GM19193 (cell line): ENCODE measurements at regions not wholly inside any gene's neighbourhood (a gene's known extent, or its start where the extent isn't known, plus 50 kb on each side); places are given as distances from the start of the nearest gene placed in this dataset.

Experiments used
- POLR2A ChIP-seq: IDR thresholded peaks from 4 replicates; pipeline ENCODE4 v1.6.1; 2011; ENCODE audit not compliant: insufficient read depth, insufficient read length; ENCODE audit errors: extremely low read depth

GRCh38 chr6:164008902-164009301 lies 594.4 kb downstream of the QKI start:
- TF ChIP-seq POLR2A = no peak

- TF ChIP-seq POLR2A = no peak
These were observed 593.4 kb downstream of the QKI start for GRCh38 chr6:164007881-164008280.

GRCh38 chr6:164006459-164006858 lies 591.9 kb downstream of the QKI start:
- TF ChIP-seq POLR2A = no peak

- TF ChIP-seq POLR2A = no peak
These were observed 590.6 kb downstream of the QKI start for GRCh38 chr6:164005004-164005711.

- no peak for TF ChIP-seq POLR2A
These were observed 585.8 kb downstream of the QKI start for GRCh38 chr6:164000276-164000675.

- TF ChIP-seq POLR2A = no peak
These were observed 585.1 kb downstream of the QKI start for GRCh38 chr6:163999475-164000125.

- TF ChIP-seq POLR2A = no peak
These were observed 584.0 kb downstream of the QKI start for GRCh38 chr6:163998496-163998895.

GRCh38 chr6:163996491-163996890 lies 582.0 kb downstream of the QKI start:
- TF ChIP-seq POLR2A = no peak

- TF ChIP-seq POLR2A = no peak
These were observed 580.0 kb downstream of the QKI start for GRCh38 chr6:163994566-163994965.

GRCh38 chr6:163992701-163993100 lies 578.2 kb downstream of the QKI start:
- TF ChIP-seq POLR2A = no peak

- no peak for TF ChIP-seq POLR2A
These were observed 577.5 kb downstream of the QKI start for GRCh38 chr6:163992056-163992455.

- no peak for TF ChIP-seq POLR2A
These were observed 576.8 kb downstream of the QKI start for GRCh38 chr6:163991321-163991720.

- TF ChIP-seq POLR2A = no peak
These were observed 571.8 kb downstream of the QKI start for GRCh38 chr6:163986313-163986712.

GRCh38 chr6:163985710-163986109 lies 571.2 kb downstream of the QKI start:
- no peak for TF ChIP-seq POLR2A

- TF ChIP-seq POLR2A = no peak
These were observed 570.5 kb downstream of the QKI start for GRCh38 chr6:163985040-163985439.
